Smooth muscle cell (in vitro differentiated cells): ENCODE measurements at regions not wholly inside any gene's neighbourhood (a gene's known extent, or its start where the extent isn't known, plus 50 kb on each side); places are given as distances from the start of the nearest gene placed in this dataset.

ENCODE experiments used
- DNase-seq: peaks from one replicate; lab custom pipeline; 2025; ENCODE audit not compliant: unreplicated experiment; lab: John Stamatoyannopoulos, UW
- H2AFZ ChIP-seq: fragments of 200-600 bp; sonication (generic); 2 replicates; pipeline ENCODE4 v1.6.0; 2016; ENCODE audit warnings: antibody characterized with exemption, low read depth, mild to moderate bottlenecking
- H3F3A ChIP-seq: fragments of 200-600 bp; sonication (generic); 2 replicates; pipeline ENCODE4 v1.6.0; 2017; ENCODE audit warnings: antibody characterized with exemption, low read depth
- H3K27ac ChIP-seq: fragments of 200-600 bp; sonication (generic); 2 replicates; pipeline ENCODE4 v1.5.1; 2016; ENCODE audit warnings: low read depth, mild to moderate bottlenecking
- H3K27me3 ChIP-seq: fragments of 200-600 bp; sonication (generic); 2 replicates; pipeline ENCODE4 v1.6.1; 2016; ENCODE audit warnings: low read depth, mild to moderate bottlenecking
- H3K36me3 ChIP-seq: fragments of 200-600 bp; sonication (generic); 2 replicates; pipeline ENCODE4 v1.5.1; 2016; ENCODE audit warnings: low read depth
- H3K4me1 ChIP-seq: fragments of 200-600 bp; sonication (generic); 2 replicates; pipeline ENCODE4 v1.5.1; 2016; ENCODE audit warnings: low read depth
- H3K4me2 ChIP-seq: fragments of 200-600 bp; sonication (generic); 2 replicates; pipeline ENCODE4 v1.6.0; 2016; ENCODE audit warnings: mild to moderate bottlenecking
- H3K4me3 ChIP-seq: fragments of 200-600 bp; sonication (generic); 2 replicates; pipeline ENCODE4 v1.5.1; 2016; ENCODE audit warnings: mild to moderate bottlenecking
- H3K79me2 ChIP-seq: fragments of 200-600 bp; sonication (generic); 2 replicates; pipeline ENCODE4 v1.6.0; 2016; ENCODE audit warnings: low read depth, mild to moderate bottlenecking
- H3K9ac ChIP-seq: fragments of 200-600 bp; sonication (generic); 2 replicates; pipeline ENCODE4 v1.6.0; 2016; ENCODE audit warnings: low read depth
- H3K9me3 ChIP-seq: fragments of 200-600 bp; sonication (generic); replicated peaks from 2 replicates; pipeline ENCODE4 v1.5.1; 2016; ENCODE audit warnings: low read depth
- H4K20me1 ChIP-seq: fragments of 200-600 bp; sonication (generic); 2 replicates; pipeline ENCODE4 v1.6.0; 2016; ENCODE audit warnings: low read depth
- CTCF ChIP-seq: fragments of 200-600 bp; sonication (generic); IDR thresholded peaks from 2 replicates; pipeline ENCODE4 v1.5.1; 2017; ENCODE audit warnings: borderline replicate concordance, mild to moderate bottlenecking, antibody characterized with exemption; ENCODE audit not compliant: insufficient read depth, poor library complexity, severe bottlenecking
- WGBS: methylation state at CpG from one replicate; pipeline ENCODE4 v1.1.7; 2016; ENCODE audit warnings: low lambda C conversion rate; 5-methylcytosine and 5-hydroxymethylcytosine counted together

- no peak for TF ChIP-seq CTCF
- no peaks in the 10 kb centered on the region for H4K20me1 ChIP-seq
- no peaks in the 10 kb centered on the region for H3K79me2 ChIP-seq
- no peak overlapping the region for H3K4me3 ChIP-seq
- no peaks in the 10 kb centered on the region for H3F3A ChIP-seq
- no peak for DNase-seq
- H2AFZ ChIP-seq = peak overlapping the region; percentile 83
- peaks cover 35% of the 10 kb centered on the region for H3K4me1 ChIP-seq
- no peaks in the 10 kb centered on the region for H3K36me3 ChIP-seq
- 82% methylated on average over 12 of the region's 12 CpGs for WGBS
- peak overlapping the region; percentile 38 for H3K27ac ChIP-seq
- no peaks in the 10 kb centered on the region for H3K9me3 ChIP-seq
- peak overlapping the region; percentile 65 for H3K9ac ChIP-seq
- peak overlapping the region; percentile 55 for H3K4me2 ChIP-seq
- no peaks in the 10 kb centered on the region for H3K27me3 ChIP-seq
These were observed 64.3 kb downstream of the C9orf50 start for GRCh38 chr9:129556491-129557191.

DNA sequence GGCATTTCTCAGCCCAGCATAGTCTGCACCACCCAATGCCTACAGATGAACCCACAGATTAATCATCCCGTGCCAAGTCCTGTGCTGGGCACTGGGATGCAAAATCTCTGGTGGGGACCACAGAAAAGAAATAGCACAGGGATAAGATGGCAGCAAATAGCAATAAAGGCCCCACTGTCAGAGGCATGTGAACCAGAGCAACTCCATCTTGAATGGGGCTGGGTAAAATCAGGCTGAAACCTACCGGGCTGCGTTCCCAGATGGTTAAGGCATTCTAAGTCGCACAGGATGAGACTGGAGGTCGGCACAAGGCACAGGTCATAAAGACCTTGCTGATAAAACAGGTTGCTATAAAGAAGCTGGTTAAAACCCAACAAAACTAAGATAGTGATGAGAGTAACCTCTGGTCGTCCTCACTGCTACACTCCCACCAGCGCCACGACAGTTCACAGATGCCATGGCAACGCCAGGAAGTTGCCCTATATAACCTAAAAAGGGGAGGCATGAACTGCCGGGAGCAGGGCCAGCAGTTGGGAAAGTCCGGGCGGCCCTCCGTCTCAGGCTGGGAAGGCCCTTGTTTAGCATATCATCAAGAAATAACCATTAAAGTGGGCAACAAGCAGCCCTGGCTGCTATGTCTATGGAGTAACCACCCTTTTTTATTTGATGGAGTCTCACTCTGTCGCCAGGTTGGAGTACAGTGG, 65.2 kb downstream of the C9orf50 start:
- no peaks in the 10 kb centered on the region for H3K79me2 ChIP-seq
- no peak for DNase-seq
- no peak overlapping the region for H3K27ac ChIP-seq
- H2AFZ ChIP-seq = no peak overlapping the region
- no peaks in the 10 kb centered on the region for H3K9me3 ChIP-seq
- H3F3A ChIP-seq = no peaks in the 10 kb centered on the region
- H3K4me2 ChIP-seq = no peak overlapping the region
- H3K9ac ChIP-seq = no peak overlapping the region
- H3K4me3 ChIP-seq = no peak overlapping the region
- no peaks in the 10 kb centered on the region for H3K27me3 ChIP-seq
- 76% methylated on average over 14 of the region's 14 CpGs for WGBS
- no peaks in the 10 kb centered on the region for H3K36me3 ChIP-seq
- H3K4me1 ChIP-seq = peaks cover 33% of the 10 kb centered on the region
- H4K20me1 ChIP-seq = no peaks in the 10 kb centered on the region
- TF ChIP-seq CTCF = no peak

GRCh38 chr9:129554649-129555048, 66.3 kb downstream of the C9orf50 start:
- WGBS = 87% methylated on average over 5 of the region's 5 CpGs
- DNase-seq = no peak
- H3K4me2 ChIP-seq = no peak overlapping the region

More at GRCh38 chr9:129554649-129555048, 66.3 kb downstream of the C9orf50 start:
- Histone ChIP-seq H3K27ac (no peak overlapping the region), H3K9ac (no peak overlapping the region), H3K36me3 (no peaks in the 10 kb centered on the region), H3K4me1 (peaks cover 37% of the 10 kb centered on the region), H2AFZ (no peak overlapping the region), H3K4me3 (no peak overlapping the region), H3K27me3 (no peaks in the 10 kb centered on the region), H4K20me1 (no peaks in the 10 kb centered on the region), H3K79me2 (no peaks in the 10 kb centered on the region), H3F3A (peaks cover 9% of the 10 kb centered on the region), H3K9me3 (no peaks in the 10 kb centered on the region)
- no peak for TF ChIP-seq CTCF
